Adrenal gland (tissue), 5 donors: ENCODE measurements at regions not wholly inside any gene's neighbourhood (a gene's known extent, or its start where the extent isn't known, plus 50 kb on each side); places are given as distances from the start of the nearest gene placed in this dataset.
"Not testable (repeated sequence)": the region's sequence is repeated elsewhere in the genome, so short reads cannot be mapped to it uniquely, and the experiment has no call there.

ENCODE experiments used
- CTCF ChIP-seq, 6 experiments: fragments of 450-650 bp in 4 of 6; fragments of 200-600 bp in 2 of 6; sonication (generic) in 1 of 6; IDR thresholded peaks; 1 replicate in 5 of 6; 2 replicates in 1 of 6; pipeline versions ENCODE4 v1.5.1 to v1.8.0; 2016 to 2021; ENCODE audit warnings: antibody characterized with exemption in 6 of 6, mild to moderate bottlenecking in 2 of 6, moderate library complexity in 1 of 6
- POLR2A ChIP-seq, 2 donors: fragments of 450-650 bp; IDR thresholded peaks; one replicate each; pipeline ENCODE4 v1.6.1; 2017; ENCODE audit warnings: antibody characterized with exemption in 2 of 2, mild to moderate bottlenecking in 2 of 2, moderate library complexity in 1 of 2
- donor health status: DM: no; HTN: no; CAD: no.

GRCh38 chr3:125774433-125775034, 179.2 kb upstream of the OSBPL11 start:
- not testable (repeated sequence) for TF ChIP-seq POLR2A, CTCF (IDR thresholded peaks at IDR 0.05)
